ENCODE measurements at regions not wholly inside any gene's neighbourhood (a gene's known extent, or its start where the extent isn't known, plus 50 kb on each side); places are given as distances from the start of the nearest gene placed in this dataset.

- TF ChIP-seq, protein P1, sequence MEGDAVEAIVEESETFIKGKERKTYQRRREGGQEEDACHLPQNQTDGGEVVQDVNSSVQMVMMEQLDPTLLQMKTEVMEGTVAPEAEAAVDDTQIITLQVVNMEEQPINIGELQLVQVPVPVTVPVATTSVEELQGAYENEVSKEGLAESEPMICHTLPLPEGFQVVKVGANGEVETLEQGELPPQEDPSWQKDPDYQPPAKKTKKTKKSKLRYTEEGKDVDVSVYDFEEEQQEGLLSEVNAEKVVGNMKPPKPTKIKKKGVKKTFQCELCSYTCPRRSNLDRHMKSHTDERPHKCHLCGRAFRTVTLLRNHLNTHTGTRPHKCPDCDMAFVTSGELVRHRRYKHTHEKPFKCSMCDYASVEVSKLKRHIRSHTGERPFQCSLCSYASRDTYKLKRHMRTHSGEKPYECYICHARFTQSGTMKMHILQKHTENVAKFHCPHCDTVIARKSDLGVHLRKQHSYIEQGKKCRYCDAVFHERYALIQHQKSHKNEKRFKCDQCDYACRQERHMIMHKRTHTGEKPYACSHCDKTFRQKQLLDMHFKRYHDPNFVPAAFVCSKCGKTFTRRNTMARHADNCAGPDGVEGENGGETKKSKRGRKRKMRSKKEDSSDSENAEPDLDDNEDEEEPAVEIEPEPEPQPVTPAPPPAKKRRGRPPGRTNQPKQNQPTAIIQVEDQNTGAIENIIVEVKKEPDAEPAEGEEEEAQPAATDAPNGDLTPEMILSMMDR (conservative IDR thresholded peaks at IDR 0.05) = no peak
- TF ChIP-seq ZFX (IDR thresholded peaks at IDR 0.05) = no peak
- no peak overlapping the region for H3K27ac ChIP-seq
Observed at GRCh38 chr1:103218821-103219220, 110.5 kb upstream of the COL11A1 start.

- TF ChIP-seq, protein P1 (conservative IDR thresholded peaks at IDR 0.05) = no peak
- TF ChIP-seq ZFX (IDR thresholded peaks at IDR 0.05) = no peak
- H3K27ac ChIP-seq = no peak overlapping the region
Observed at GRCh38 chr1:103218369-103218768, 110.0 kb upstream of the COL11A1 start.

GRCh38 chr1:103211073-103211472, 102.8 kb upstream of the COL11A1 start:
- TF ChIP-seq, protein P1 (conservative IDR thresholded peaks at IDR 0.05) = no peak
- no peak for TF ChIP-seq ZFX (IDR thresholded peaks at IDR 0.05)
- H3K27ac ChIP-seq = no peak overlapping the region

- no peak overlapping the region for H3K27ac ChIP-seq
- TF ChIP-seq ZFX (IDR thresholded peaks at IDR 0.05) = no peak
- TF ChIP-seq, protein P1 (conservative IDR thresholded peaks at IDR 0.05) = no peak
Observed at GRCh38 chr1:103208844-103209243, 100.5 kb upstream of the COL11A1 start.

- H3K27ac ChIP-seq = no peak overlapping the region
- TF ChIP-seq, protein P1 (conservative IDR thresholded peaks at IDR 0.05) = no peak
- TF ChIP-seq ZFX (IDR thresholded peaks at IDR 0.05) = no peak
Observed at GRCh38 chr1:103199001-103199400, 90.7 kb upstream of the COL11A1 start.

DNA sequence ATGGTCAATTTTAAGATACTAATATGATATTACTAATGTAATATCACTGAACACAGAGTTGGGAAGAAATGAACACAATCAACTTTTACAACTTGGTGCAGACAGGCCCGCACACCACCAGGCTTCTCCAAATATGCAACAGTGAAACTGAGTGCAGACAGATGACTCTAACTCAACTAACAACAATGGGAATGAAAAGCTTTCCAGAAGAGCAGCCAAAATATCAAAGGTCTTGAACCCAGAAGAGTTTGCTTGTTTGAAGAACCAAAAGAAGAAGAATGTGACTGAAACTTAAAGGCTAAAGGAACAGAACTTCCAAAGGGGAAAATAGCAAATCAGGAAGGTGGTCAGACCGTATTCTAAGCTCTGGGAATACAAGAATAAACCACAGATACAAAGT, 89.8 kb upstream of the COL11A1 start:
- H3K27ac ChIP-seq = no peak overlapping the region
- no peak for TF ChIP-seq ZFX (IDR thresholded peaks at IDR 0.05)
- TF ChIP-seq, protein P1 (conservative IDR thresholded peaks at IDR 0.05) = no peak

DNA sequence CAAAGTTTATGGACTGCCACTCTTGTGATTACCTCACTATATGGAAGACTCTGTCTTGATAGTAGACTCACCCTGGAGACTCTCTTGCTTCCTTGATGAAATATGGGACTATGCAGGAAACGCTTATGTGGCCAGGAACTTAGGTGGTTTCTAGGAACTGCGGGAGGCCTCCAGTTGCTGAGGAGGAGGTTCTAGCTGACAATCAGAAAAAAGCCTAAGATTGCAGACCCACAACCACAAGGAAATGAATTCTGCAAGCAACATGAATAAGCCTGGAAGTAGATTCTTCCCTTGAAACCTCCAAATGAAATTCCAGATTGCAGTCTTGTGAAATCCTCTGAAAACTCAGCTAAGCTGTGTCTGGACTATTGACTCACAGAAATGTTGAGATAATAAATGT, 88.9 kb upstream of the COL11A1 start:
- no peak overlapping the region for H3K27ac ChIP-seq
- no peak for TF ChIP-seq ZFX (IDR thresholded peaks at IDR 0.05)
- TF ChIP-seq, protein P1 (conservative IDR thresholded peaks at IDR 0.05) = no peak

Measured in C4-2B (cell line).